Chondrocyte (in vitro differentiated cells): ENCODE measurements at regions not wholly inside any gene's neighbourhood (a gene's known extent, or its start where the extent isn't known, plus 50 kb on each side); places are given as distances from the start of the nearest gene placed in this dataset.

Experiments
- DNase-seq: peaks from one replicate; pipeline ENCODE4 v3.0.0; 2021; ENCODE audit warnings: mixed read lengths, low spot score
- H3K27ac Mint-ChIP-seq: one replicate; pipeline ENCODE4 v1.8.0; 2021; ENCODE audit warnings: mild to moderate bottlenecking, moderate library complexity, mixed read lengths; ENCODE audit not compliant: unreplicated experiment
- H3K27me3 Mint-ChIP-seq: 2 replicates; pipeline ENCODE4 v1.8.0; 2021; ENCODE audit warnings: low read depth, mixed read lengths
- H3K36me3 Mint-ChIP-seq: 2 replicates; pipeline ENCODE4 v1.8.0; 2021; ENCODE audit warnings: low read depth, mixed read lengths
- H3K4me1 Mint-ChIP-seq: 2 replicates; pipeline ENCODE4 v1.8.0; 2021; ENCODE audit warnings: low read depth, mild to moderate bottlenecking, mixed read lengths
- H3K4me3 Mint-ChIP-seq: one replicate; pipeline ENCODE4 v1.8.0; 2021; ENCODE audit warnings: mild to moderate bottlenecking, moderate library complexity, mixed read lengths; ENCODE audit not compliant: unreplicated experiment
- H3K9me3 Mint-ChIP-seq: 2 replicates; pipeline ENCODE4 v1.8.0; 2021; ENCODE audit warnings: low read depth, mixed read lengths
- TF ChIP-seq, protein P1 (sequence below): fragments of 200-600 bp; sonication (generic); IDR thresholded peaks from 2 replicates; pipeline ENCODE4 v1.5.0; 2021; ENCODE audit warnings: antibody characterized with exemption, mild to moderate bottlenecking, moderate library complexity

DNA sequence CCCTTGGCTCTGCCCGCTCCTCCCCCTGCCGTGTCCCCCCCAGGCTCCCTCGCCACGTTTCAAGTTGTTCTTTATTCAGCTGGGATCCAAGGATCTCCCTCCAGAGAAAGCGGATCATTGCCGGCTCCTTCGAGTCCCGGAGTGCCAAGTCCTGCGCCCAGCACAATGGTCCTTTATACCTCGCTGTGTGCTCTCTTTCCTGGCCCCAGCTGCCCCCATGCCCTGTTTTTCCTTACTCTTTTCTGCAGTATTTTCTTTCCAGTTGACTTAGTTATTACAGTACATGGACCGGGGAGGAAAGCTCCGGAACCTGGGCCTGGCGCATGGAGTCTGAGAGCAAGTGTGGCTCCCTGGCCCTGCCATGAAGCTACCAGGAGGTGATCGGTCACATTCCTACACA is 88.1 kb upstream of the KMT2C start:
- Mint-ChIP-seq H3K4me3 (no peak overlapping the region), H3K4me1 (peaks cover 8% of the 10 kb centered on the region), H3K27ac (no peak overlapping the region), H3K9me3 (peaks cover 3% of the 10 kb centered on the region), H3K36me3 (no peaks in the 10 kb centered on the region), H3K27me3 (peaks cover 10% of the 10 kb centered on the region)
- no peak for DNase-seq
- TF ChIP-seq, protein P1, sequence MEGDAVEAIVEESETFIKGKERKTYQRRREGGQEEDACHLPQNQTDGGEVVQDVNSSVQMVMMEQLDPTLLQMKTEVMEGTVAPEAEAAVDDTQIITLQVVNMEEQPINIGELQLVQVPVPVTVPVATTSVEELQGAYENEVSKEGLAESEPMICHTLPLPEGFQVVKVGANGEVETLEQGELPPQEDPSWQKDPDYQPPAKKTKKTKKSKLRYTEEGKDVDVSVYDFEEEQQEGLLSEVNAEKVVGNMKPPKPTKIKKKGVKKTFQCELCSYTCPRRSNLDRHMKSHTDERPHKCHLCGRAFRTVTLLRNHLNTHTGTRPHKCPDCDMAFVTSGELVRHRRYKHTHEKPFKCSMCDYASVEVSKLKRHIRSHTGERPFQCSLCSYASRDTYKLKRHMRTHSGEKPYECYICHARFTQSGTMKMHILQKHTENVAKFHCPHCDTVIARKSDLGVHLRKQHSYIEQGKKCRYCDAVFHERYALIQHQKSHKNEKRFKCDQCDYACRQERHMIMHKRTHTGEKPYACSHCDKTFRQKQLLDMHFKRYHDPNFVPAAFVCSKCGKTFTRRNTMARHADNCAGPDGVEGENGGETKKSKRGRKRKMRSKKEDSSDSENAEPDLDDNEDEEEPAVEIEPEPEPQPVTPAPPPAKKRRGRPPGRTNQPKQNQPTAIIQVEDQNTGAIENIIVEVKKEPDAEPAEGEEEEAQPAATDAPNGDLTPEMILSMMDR, result no peak

DNA sequence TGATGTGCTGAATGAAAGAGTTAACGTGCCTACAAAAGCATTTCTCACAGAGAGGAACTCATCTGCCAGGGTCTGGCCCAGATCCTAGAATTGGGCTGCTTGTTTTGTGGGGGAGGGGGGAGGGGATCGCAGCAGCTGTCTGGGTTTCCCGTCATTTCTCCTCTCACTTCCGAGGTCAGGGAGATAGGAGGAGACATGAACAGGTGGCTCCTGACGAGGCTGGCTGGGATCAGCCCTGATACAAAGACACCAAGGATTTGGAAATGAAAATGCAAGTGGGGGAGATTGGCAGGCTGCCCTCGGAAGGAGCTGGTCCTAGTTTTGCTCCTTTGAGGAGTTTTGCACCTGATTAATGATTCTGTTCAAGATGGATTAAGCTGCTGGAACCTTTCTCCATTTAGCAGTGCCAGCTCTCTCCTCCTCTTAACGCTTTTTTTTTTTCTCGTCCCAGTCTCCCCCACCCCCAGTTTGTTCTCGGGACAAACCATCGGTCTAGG is 86.8 kb upstream of the KMT2C start:
- peak overlapping the region; percentile 19 for H3K4me3 Mint-ChIP-seq
- peaks cover 8% of the 10 kb centered on the region for H3K4me1 Mint-ChIP-seq

DNA sequence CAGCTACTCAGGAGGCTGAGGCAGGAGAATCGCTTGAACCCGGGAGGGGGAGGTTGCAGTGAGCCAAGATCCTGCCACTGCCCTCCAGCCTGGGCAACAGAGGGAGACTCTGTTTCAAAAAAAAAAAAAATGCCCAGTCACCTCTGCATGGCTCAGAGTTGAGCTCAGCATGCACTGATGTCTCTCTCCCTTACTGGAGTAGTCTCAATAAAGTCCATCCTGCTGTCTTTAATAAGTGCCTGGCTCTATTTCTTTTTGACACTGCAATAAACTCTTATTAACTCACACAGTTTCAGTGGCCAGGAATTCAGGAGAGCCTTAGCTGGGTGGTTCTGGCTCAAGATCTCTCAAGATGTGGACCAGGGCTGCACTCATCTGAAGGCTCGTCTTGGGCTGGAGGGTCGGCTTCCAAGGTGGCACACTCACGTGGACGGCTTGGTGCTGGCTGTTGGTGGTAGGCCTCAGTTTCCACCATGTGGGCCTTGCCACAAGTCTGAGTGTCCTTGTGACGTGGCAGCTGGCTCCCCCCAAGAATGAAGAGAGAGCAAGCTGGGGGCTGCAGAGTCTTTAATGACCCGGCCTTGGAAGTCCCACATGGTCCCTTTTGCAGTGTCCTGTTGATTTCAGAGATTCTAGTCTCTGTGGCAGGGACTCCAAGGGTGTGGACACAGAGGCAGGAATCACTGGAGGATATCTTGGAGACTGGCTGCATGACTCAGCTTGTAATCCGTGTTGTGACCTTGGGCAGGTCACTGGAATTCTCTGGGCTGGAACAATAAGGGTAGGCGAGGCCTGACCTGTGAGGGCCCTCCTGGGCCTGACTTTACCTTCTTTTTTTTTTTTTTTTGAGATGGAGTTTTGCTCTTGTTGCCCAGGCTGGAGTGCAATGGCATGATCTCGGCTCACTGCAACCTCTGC is 85.9 kb upstream of the KMT2C start:
- H3K4me1 Mint-ChIP-seq, result peaks cover 8% of the 10 kb centered on the region
- peaks cover 10% of the 10 kb centered on the region for H3K27me3 Mint-ChIP-seq
- no peak for DNase-seq
- no peaks in the 10 kb centered on the region for H3K36me3 Mint-ChIP-seq
- no peak overlapping the region for H3K4me3 Mint-ChIP-seq
- H3K9me3 Mint-ChIP-seq, result peaks cover 3% of the 10 kb centered on the region
- TF ChIP-seq, protein P1, result no peak
- H3K27ac Mint-ChIP-seq, result no peak overlapping the region

More for the DNA sequence above, 86.8 kb upstream of the KMT2C start:
- H3K27me3 Mint-ChIP-seq, result peaks cover 10% of the 10 kb centered on the region
- DNase-seq, result no peak
- H3K36me3 Mint-ChIP-seq, result no peaks in the 10 kb centered on the region
- H3K9me3 Mint-ChIP-seq, result peaks cover 3% of the 10 kb centered on the region
- TF ChIP-seq, protein P1, result no peak
- H3K27ac Mint-ChIP-seq, result no peak overlapping the region

DNA sequence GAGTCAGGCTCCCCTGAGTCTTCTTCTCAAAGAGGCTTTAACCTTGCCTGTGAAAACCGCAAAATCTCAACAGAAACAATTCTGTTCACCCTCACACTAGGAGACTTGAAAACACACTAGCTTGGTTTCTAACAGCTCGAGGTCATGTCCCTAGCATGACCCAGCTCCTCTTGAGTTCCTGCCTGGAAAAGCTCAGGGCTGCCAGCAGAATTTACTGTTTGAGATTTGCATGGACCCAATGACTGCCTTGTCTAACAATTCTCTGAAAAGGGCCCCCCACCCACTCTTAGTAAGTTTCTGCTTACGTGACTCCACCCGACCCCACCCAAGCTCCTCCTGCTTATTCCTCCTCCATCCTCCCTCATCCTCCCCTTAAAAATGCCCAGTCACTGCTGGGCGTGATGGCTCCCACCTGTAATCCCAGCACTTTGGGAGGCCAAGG is 85.1 kb upstream of the KMT2C start:
- peaks cover 10% of the 10 kb centered on the region for H3K27me3 Mint-ChIP-seq
- no peak overlapping the region for H3K27ac Mint-ChIP-seq
- DNase-seq, result no peak
- no peaks in the 10 kb centered on the region for H3K36me3 Mint-ChIP-seq
- peaks cover 8% of the 10 kb centered on the region for H3K4me1 Mint-ChIP-seq
- no peak overlapping the region for H3K4me3 Mint-ChIP-seq
- peaks cover 3% of the 10 kb centered on the region for H3K9me3 Mint-ChIP-seq
- TF ChIP-seq, protein P1, result no peak

DNA sequence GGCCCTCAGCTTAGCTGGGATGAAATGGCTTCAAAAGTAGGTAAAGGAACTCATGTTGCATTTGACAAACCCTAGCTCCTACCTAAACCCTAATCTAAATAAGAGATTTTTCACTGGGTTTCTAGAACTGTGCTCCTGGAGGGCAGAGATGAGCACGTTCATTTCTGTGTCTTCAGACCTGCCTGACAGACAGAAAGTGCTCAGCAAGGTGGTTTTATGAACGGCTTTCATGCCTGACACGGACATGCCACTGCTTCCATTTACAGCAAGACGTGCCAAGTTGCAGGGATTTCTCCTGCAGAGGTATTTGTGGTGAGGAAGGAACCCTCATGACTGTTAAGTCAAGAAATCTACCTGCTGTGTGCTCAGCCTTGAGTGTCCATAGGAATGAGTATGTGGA is 83.5 kb upstream of the KMT2C start:
- H3K27me3 Mint-ChIP-seq, result peaks cover 10% of the 10 kb centered on the region
- no peak overlapping the region for H3K4me3 Mint-ChIP-seq
- no peak overlapping the region for H3K27ac Mint-ChIP-seq
- no peak for DNase-seq
- H3K4me1 Mint-ChIP-seq, result peaks cover 8% of the 10 kb centered on the region
- H3K36me3 Mint-ChIP-seq, result no peaks in the 10 kb centered on the region
- peaks cover 3% of the 10 kb centered on the region for H3K9me3 Mint-ChIP-seq
- TF ChIP-seq, protein P1, result no peak
